ENCODE measurements at regions not wholly inside any gene's neighbourhood (a gene's known extent, or its start where the extent isn't known, plus 50 kb on each side); places are given as distances from the start of the nearest gene placed in this dataset.

GRCh38 chr2:209029249-209029648, 394.6 kb upstream of the MAP2 start:
- TF ChIP-seq CTCF (conservative IDR thresholded peaks at IDR 0.05 in 1 of 2, IDR thresholded peaks at IDR 0.05 in 1 of 2; ENCODE audit: low read depth in 1 of 2, low read length in 2 of 2) (no peak), EZH2 (IDR thresholded peaks at IDR 0.05; ENCODE audit: low read length, missing control alignments) (no peak)
- no peak overlapping the region for H3K4me2 ChIP-seq (ENCODE audit: extremely low read depth, insufficient read depth, low read length)
- no peak overlapping the region for H3K27ac ChIP-seq (ENCODE audit: insufficient read depth, low read length)
- H3K4me3 ChIP-seq (replicated peaks in 1 of 4; ENCODE audit: control extremely low read depth in 1 of 4, insufficient read depth in 1 of 4, low read depth in 3 of 4, low read length in 4 of 4): no peak overlapping the region
- H3K36me3 ChIP-seq (ENCODE audit: control insufficient read depth, insufficient read depth, low read length): no peaks in the 10 kb centered on the region
- H3K9me3 ChIP-seq (ENCODE audit: control insufficient read depth, insufficient read depth, low read depth, low read length): no peaks in the 10 kb centered on the region
- DNase-seq (ENCODE audit: low read depth in 2 of 2): no peak
- H2AFZ ChIP-seq (ENCODE audit: low read length): no peak overlapping the region
- no peaks in the 10 kb centered on the region for H3K4me1 ChIP-seq (ENCODE audit: control insufficient read depth, extremely low read depth, insufficient read depth, low read length)
- no peak overlapping the region for H3K9ac ChIP-seq (ENCODE audit: insufficient read depth, low read length)
- H3K27me3 ChIP-seq (ENCODE audit: control insufficient read depth, insufficient read depth, low read length): no peaks in the 10 kb centered on the region
- no peaks in the 10 kb centered on the region for H3K79me2 ChIP-seq (ENCODE audit: control insufficient read depth, insufficient read depth, low read length)
- H4K20me1 ChIP-seq (ENCODE audit: control insufficient read depth, extremely low read depth, insufficient read depth, low read length): no peaks in the 10 kb centered on the region

DNA sequence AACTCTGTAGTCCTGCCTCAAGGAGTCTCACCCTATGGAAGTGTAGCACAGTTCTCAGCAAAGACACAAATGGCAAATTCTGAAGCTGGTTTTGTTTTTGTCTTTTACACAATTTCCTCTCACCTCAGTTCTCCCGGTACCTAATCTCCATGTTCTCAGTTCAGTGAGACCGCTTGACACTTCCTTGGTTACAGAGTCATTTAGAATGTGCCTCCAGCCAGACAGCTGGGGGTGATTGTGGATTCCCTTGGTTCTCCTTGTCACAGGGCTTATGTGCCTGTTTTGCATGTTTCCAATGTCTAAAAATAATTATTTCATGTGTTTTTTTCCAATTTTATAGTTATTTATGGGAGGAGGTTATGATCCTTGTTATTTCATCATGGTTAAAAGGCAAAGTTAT, 379.5 kb upstream of the MAP2 start:
- Histone ChIP-seq H3K27me3 (ENCODE audit: control insufficient read depth, insufficient read depth, low read length) (no peaks in the 10 kb centered on the region), H3K4me1 (ENCODE audit: control insufficient read depth, extremely low read depth, insufficient read depth, low read length) (no peaks in the 10 kb centered on the region)
- TF ChIP-seq EZH2 (IDR thresholded peaks at IDR 0.05; ENCODE audit: low read length, missing control alignments) (no peak), CTCF (conservative IDR thresholded peaks at IDR 0.05 in 1 of 2, IDR thresholded peaks at IDR 0.05 in 1 of 2; ENCODE audit: low read depth in 1 of 2, low read length in 2 of 2) (no peak)

GRCh38 chr2:209046163-209046562, 377.7 kb upstream of the MAP2 start:
- DNase-seq (ENCODE audit: low read depth in 2 of 2): no peak
- Histone ChIP-seq H3K27ac (ENCODE audit: insufficient read depth, low read length) (no peak overlapping the region), H4K20me1 (ENCODE audit: control insufficient read depth, extremely low read depth, insufficient read depth, low read length) (no peaks in the 10 kb centered on the region), H2AFZ (ENCODE audit: low read length) (no peak overlapping the region), H3K9me3 (ENCODE audit: control insufficient read depth, insufficient read depth, low read depth, low read length) (no peaks in the 10 kb centered on the region), H3K79me2 (ENCODE audit: control insufficient read depth, insufficient read depth, low read length) (no peaks in the 10 kb centered on the region), H3K27me3 (ENCODE audit: control insufficient read depth, insufficient read depth, low read length) (no peaks in the 10 kb centered on the region), H3K36me3 (ENCODE audit: control insufficient read depth, insufficient read depth, low read length) (no peaks in the 10 kb centered on the region), H3K4me3 (replicated peaks in 1 of 4; ENCODE audit: control extremely low read depth in 1 of 4, insufficient read depth in 1 of 4, low read depth in 3 of 4, low read length in 4 of 4) (no peak overlapping the region), H3K4me1 (ENCODE audit: control insufficient read depth, extremely low read depth, insufficient read depth, low read length) (no peaks in the 10 kb centered on the region), H3K9ac (ENCODE audit: insufficient read depth, low read length) (no peak overlapping the region), H3K4me2 (ENCODE audit: extremely low read depth, insufficient read depth, low read length) (no peak overlapping the region)
- TF ChIP-seq CTCF (conservative IDR thresholded peaks at IDR 0.05 in 1 of 2, IDR thresholded peaks at IDR 0.05 in 1 of 2; ENCODE audit: low read depth in 1 of 2, low read length in 2 of 2) (no peak), EZH2 (IDR thresholded peaks at IDR 0.05; ENCODE audit: low read length, missing control alignments) (no peak)

More for the DNA sequence above, 379.5 kb upstream of the MAP2 start:
- no peaks in the 10 kb centered on the region for H3K79me2 ChIP-seq (ENCODE audit: control insufficient read depth, insufficient read depth, low read length)
- H2AFZ ChIP-seq (ENCODE audit: low read length): no peak overlapping the region
- no peaks in the 10 kb centered on the region for H3K9me3 ChIP-seq (ENCODE audit: control insufficient read depth, insufficient read depth, low read depth, low read length)
- H3K36me3 ChIP-seq (ENCODE audit: control insufficient read depth, insufficient read depth, low read length): no peaks in the 10 kb centered on the region
- no peak overlapping the region for H3K27ac ChIP-seq (ENCODE audit: insufficient read depth, low read length)
- H3K4me2 ChIP-seq (ENCODE audit: extremely low read depth, insufficient read depth, low read length): no peak overlapping the region
- DNase-seq (ENCODE audit: low read depth in 2 of 2): no peak
- no peak overlapping the region for H3K4me3 ChIP-seq (replicated peaks in 1 of 4; ENCODE audit: control extremely low read depth in 1 of 4, insufficient read depth in 1 of 4, low read depth in 3 of 4, low read length in 4 of 4)
- H4K20me1 ChIP-seq (ENCODE audit: control insufficient read depth, extremely low read depth, insufficient read depth, low read length): no peaks in the 10 kb centered on the region
- H3K9ac ChIP-seq (ENCODE audit: insufficient read depth, low read length): no peak overlapping the region
